CD4-positive, alpha-beta T cell treated with Interleukin-12 subunit alpha and Interleukin-12 subunit beta, for 1 hour (primary cell): ENCODE measurements at regions not wholly inside any gene's neighbourhood (a gene's known extent, or its start where the extent isn't known, plus 50 kb on each side); places are given as distances from the start of the nearest gene placed in this dataset.

Experiments
- DNase-seq: peaks from one replicate; pipeline ENCODE4 v3.0.0-alpha.2; 2020

GRCh38 chr1:54497338-54497737, 50.7 kb upstream of the ACOT11 start:
- DNase-seq: no peak

GRCh38 chr1:54495954-54496353, 52.1 kb upstream of the ACOT11 start:
- no peak for DNase-seq

- DNase-seq: no peak
Measured at GRCh38 chr1:54493608-54494007, 54.4 kb upstream of the ACOT11 start.

GRCh38 chr1:54490361-54491248, 57.4 kb upstream of the ACOT11 start:
- no peak for DNase-seq

- DNase-seq: no peak
Measured at GRCh38 chr1:54489627-54490250, 58.3 kb upstream of the ACOT11 start.

GRCh38 chr1:54488779-54489626, 59.0 kb upstream of the ACOT11 start:
- DNase-seq: peak; percentile 71

- DNase-seq: peak; percentile 86
Measured at GRCh38 chr1:54488065-54488750, 59.8 kb upstream of the ACOT11 start.

- DNase-seq: no peak
Measured at GRCh38 chr1:54487571-54488050, 60.4 kb upstream of the ACOT11 start.

- DNase-seq: no peak
Measured at GRCh38 chr1:54486907-54487306, 61.1 kb upstream of the ACOT11 start.

GRCh38 chr1:54485416-54485815, 62.6 kb upstream of the ACOT11 start:
- DNase-seq: no peak

- no peak for DNase-seq
Measured at GRCh38 chr1:54483875-54484437, 64.1 kb upstream of the ACOT11 start.

GRCh38 chr1:54481201-54481884, 66.7 kb upstream of the ACOT11 start:
- DNase-seq: peak; percentile 46

GRCh38 chr1:54480525-54480848, 67.5 kb upstream of the ACOT11 start:
- DNase-seq: no peak

- no peak for DNase-seq
Measured at GRCh38 chr1:54479841-54480524, 68.0 kb upstream of the ACOT11 start.

GRCh38 chr1:54479251-54479650, 68.8 kb upstream of the ACOT11 start:
- no peak for DNase-seq

GRCh38 chr1:54477153-54477561, 70.9 kb upstream of the ACOT11 start:
- no peak for DNase-seq

- DNase-seq: no peak
Measured at GRCh38 chr1:54476530-54477109, 70.4 kb upstream of the SSBP3 start.

GRCh38 chr1:54475946-54476516, 69.8 kb upstream of the SSBP3 start:
- no peak for DNase-seq

- DNase-seq: peak; percentile 80
Measured at GRCh38 chr1:54475357-54475881, 69.2 kb upstream of the SSBP3 start.
